Gastroesophageal sphincter (tissue), 4 donors: ENCODE measurements at regions not wholly inside any gene's neighbourhood (a gene's known extent, or its start where the extent isn't known, plus 50 kb on each side); places are given as distances from the start of the nearest gene placed in this dataset.

Experiments
- ATAC-seq: fragments of 150-250 bp; one replicate; pipeline ENCODE4 v1.9.1; 2016; ENCODE audit warnings: mild to moderate bottlenecking, moderate library complexity
- H3K27ac ChIP-seq, 4 donors: fragments of 200-600 bp; sonication (generic) in 3 of 4; 1 replicate in 3 of 4; 2 replicates in 1 of 4; pipeline ENCODE4 v1.5.1; 2016 to 2019
- H3K27me3 ChIP-seq: fragments of 200-600 bp; sonication (generic); one replicate; pipeline ENCODE4 v1.5.1; 2019
- H3K36me3 ChIP-seq, 2 donors: fragments of 200-600 bp; sonication (generic); one replicate each; pipeline ENCODE4 v1.5.1; 2019; ENCODE audit warnings: control low read depth in 1 of 2
- H3K4me1 ChIP-seq, 3 donors: fragments of 200-600 bp; sonication (generic); 1 replicate in 2 of 3; 2 replicates in 1 of 3; pipeline ENCODE4 v1.5.1; 2016 to 2019; ENCODE audit warnings: control low read depth in 2 of 3
- H3K4me3 ChIP-seq, 2 donors: fragments of 200-600 bp; sonication (generic); one replicate each; pipeline ENCODE4 v1.5.1; 2019; ENCODE audit warnings: mild to moderate bottlenecking in 1 of 2, moderate library complexity in 1 of 2
- H3K9me3 ChIP-seq, 3 donors: fragments of 200-600 bp; sonication (generic); one replicate each; pipeline ENCODE4 v1.5.1; 2017 to 2019; ENCODE audit warnings: control low read depth in 2 of 3
- EP300 ChIP-seq: sonication (generic); formaldehyde crosslinking; IDR thresholded peaks from one replicate; pipeline ENCODE4 v1.6.1; 2017; ENCODE audit warnings: antibody characterized with exemption, mild to moderate bottlenecking
- POLR2A ChIP-seq, 2 donors: fragments of 450-650 bp; IDR thresholded peaks; one replicate each; pipeline ENCODE4 v1.6.1; 2017; ENCODE audit warnings: antibody characterized with exemption in 2 of 2, mild to moderate bottlenecking in 2 of 2, moderate library complexity in 1 of 2
- POLR2AphosphoS5 ChIP-seq: sonication (generic); formaldehyde crosslinking; IDR thresholded peaks from one replicate; pipeline ENCODE4 v1.6.1; 2017; ENCODE audit warnings: antibody characterized with exemption
- WGBS, 2 donors: methylation state at CpG; one replicate each; pipeline ENCODE4 v1.1.5; 2018; ENCODE audit warnings: low coverage in 1 of 2; 5-methylcytosine and 5-hydroxymethylcytosine counted together
- TF ChIP-seq, protein P1 (sequence below), 4 experiments: fragments of 200-600 bp in 2 of 4; fragments of 450-650 bp in 2 of 4; sonication (generic) in 1 of 4; IDR thresholded peaks; one replicate each; pipeline ENCODE4 v1.5.1; 2017 to 2019; ENCODE audit warnings: antibody characterized with exemption in 4 of 4, mild to moderate bottlenecking in 2 of 4, moderate library complexity in 2 of 4

GRCh38 chr13:47288546-47288945 is 391.7 kb upstream of the HTR2A start:
- 83 to 86% methylated on average over 5 of the region's 5 CpGs for WGBS, 2 donors
- ATAC-seq: no peak
- TF ChIP-seq EP300 (no peak), POLR2AphosphoS5 (no peak), POLR2A (IDR thresholded peaks at IDR 0.05) (no peak)
- TF ChIP-seq, protein P1, sequence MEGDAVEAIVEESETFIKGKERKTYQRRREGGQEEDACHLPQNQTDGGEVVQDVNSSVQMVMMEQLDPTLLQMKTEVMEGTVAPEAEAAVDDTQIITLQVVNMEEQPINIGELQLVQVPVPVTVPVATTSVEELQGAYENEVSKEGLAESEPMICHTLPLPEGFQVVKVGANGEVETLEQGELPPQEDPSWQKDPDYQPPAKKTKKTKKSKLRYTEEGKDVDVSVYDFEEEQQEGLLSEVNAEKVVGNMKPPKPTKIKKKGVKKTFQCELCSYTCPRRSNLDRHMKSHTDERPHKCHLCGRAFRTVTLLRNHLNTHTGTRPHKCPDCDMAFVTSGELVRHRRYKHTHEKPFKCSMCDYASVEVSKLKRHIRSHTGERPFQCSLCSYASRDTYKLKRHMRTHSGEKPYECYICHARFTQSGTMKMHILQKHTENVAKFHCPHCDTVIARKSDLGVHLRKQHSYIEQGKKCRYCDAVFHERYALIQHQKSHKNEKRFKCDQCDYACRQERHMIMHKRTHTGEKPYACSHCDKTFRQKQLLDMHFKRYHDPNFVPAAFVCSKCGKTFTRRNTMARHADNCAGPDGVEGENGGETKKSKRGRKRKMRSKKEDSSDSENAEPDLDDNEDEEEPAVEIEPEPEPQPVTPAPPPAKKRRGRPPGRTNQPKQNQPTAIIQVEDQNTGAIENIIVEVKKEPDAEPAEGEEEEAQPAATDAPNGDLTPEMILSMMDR (IDR thresholded peaks at IDR 0.05): no peak
- H3K27me3 ChIP-seq: no peaks in the 10 kb centered on the region
- H3K36me3 ChIP-seq: no peaks in the 10 kb centered on the region
- H3K4me3 ChIP-seq: no peak overlapping the region
- H3K4me1 ChIP-seq: no peaks in the 10 kb centered on the region
- H3K27ac ChIP-seq: no peak overlapping the region
- H3K9me3 ChIP-seq: no peaks in the 10 kb centered on the region

GRCh38 chr13:47287291-47287751 is 390.5 kb upstream of the HTR2A start:
- no peaks in the 10 kb centered on the region for H3K36me3 ChIP-seq
- H3K9me3 ChIP-seq: no peaks in the 10 kb centered on the region
- no peaks in the 10 kb centered on the region for H3K27me3 ChIP-seq
- no peak overlapping the region for H3K4me3 ChIP-seq
- no peaks in the 10 kb centered on the region for H3K4me1 ChIP-seq
- no peak overlapping the region for H3K27ac ChIP-seq
- WGBS, 2 donors: 50 to 63% methylated on average over 1 of the region's 1 CpG
- TF ChIP-seq POLR2AphosphoS5 (no peak), POLR2A (IDR thresholded peaks at IDR 0.05) (no peak), EP300 (no peak)
- TF ChIP-seq, protein P1 (IDR thresholded peaks at IDR 0.05): no peak
- ATAC-seq: no peak

DNA sequence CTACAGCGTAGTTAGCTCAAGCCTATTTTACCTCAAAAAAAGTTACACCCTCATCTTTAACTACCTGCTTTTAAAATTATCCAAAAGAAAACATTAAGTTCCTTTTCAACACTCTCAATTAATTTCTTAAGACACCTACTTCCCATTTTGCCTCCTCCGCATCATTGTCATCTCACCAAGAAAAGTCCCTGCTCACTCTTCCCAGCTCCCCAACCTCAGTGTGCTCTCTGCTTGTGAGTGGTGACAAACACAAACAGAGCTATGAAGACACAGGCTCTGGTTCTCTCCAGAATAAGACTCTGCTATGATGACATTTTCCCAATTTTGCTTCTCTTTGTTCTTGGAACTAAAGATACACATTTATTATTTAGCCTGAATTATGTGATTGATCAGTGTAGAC is 385.1 kb upstream of the HTR2A start:
- no peaks in the 10 kb centered on the region for H3K36me3 ChIP-seq
- H3K27ac ChIP-seq: no peak overlapping the region
- no peaks in the 10 kb centered on the region for H3K9me3 ChIP-seq
- no peaks in the 10 kb centered on the region for H3K27me3 ChIP-seq
- no peak for ATAC-seq
- no peak overlapping the region for H3K4me3 ChIP-seq
- H3K4me1 ChIP-seq: no peaks in the 10 kb centered on the region
- WGBS, 2 donors: 93 to 94% methylated on average over 2 of the region's 2 CpGs
- TF ChIP-seq POLR2A (IDR thresholded peaks at IDR 0.05) (no peak), POLR2AphosphoS5 (no peak), EP300 (no peak)
- TF ChIP-seq, protein P1 (IDR thresholded peaks at IDR 0.05): no peak

DNA sequence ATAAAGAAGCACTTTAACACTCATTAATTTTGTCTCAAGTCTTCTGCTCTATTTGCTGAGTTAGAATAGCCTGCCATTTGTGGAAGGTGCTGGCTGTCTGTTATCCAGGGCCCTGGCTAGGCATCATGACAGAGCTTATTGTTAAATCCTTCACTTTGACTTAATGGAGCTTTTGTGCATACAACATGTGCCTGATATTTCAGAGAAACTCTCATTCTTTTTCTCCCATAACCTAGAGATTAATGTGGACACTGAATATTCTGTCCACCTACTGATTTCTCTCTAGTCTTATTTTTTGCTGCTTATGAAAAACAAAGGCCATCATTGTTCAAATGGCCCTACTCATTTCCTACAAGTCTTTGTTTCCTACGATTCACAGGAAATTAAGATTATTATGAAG is 383.1 kb upstream of the HTR2A start:
- Histone ChIP-seq H3K9me3 (no peaks in the 10 kb centered on the region), H3K4me1 (no peaks in the 10 kb centered on the region), H3K27me3 (no peaks in the 10 kb centered on the region), H3K36me3 (no peaks in the 10 kb centered on the region), H3K4me3 (no peak overlapping the region), H3K27ac (no peak overlapping the region)
- ATAC-seq: no peak
- TF ChIP-seq, protein P1 (IDR thresholded peaks at IDR 0.05): no peak
- no peak for TF ChIP-seq EP300
- TF ChIP-seq POLR2AphosphoS5: no peak
- TF ChIP-seq POLR2A (IDR thresholded peaks at IDR 0.05): no peak
- 50 to 60% methylated on average over 1 of the region's 1 CpG for WGBS, 2 donors

- TF ChIP-seq POLR2AphosphoS5: no peak
- TF ChIP-seq EP300: no peak
- TF ChIP-seq, protein P1 (IDR thresholded peaks at IDR 0.05): no peak
- no peak for TF ChIP-seq POLR2A (IDR thresholded peaks at IDR 0.05)
- WGBS, 2 donors: 80 to 100% methylated on average over 1 of the region's 1 CpG
- H3K27ac ChIP-seq: no peak overlapping the region
- no peak for ATAC-seq
- no peaks in the 10 kb centered on the region for H3K36me3 ChIP-seq
- H3K4me3 ChIP-seq: no peak overlapping the region
- no peaks in the 10 kb centered on the region for H3K27me3 ChIP-seq
- H3K4me1 ChIP-seq: no peaks in the 10 kb centered on the region
- H3K9me3 ChIP-seq: no peaks in the 10 kb centered on the region
Observed at GRCh38 chr13:47277774-47278173, 380.9 kb upstream of the HTR2A start.
